SK-N-SH treated with all-trans-retinoic acid at 6 μM for 48 hours (cell line): ENCODE measurements at regions not wholly inside any gene's neighbourhood (a gene's known extent, or its start where the extent isn't known, plus 50 kb on each side); places are given as distances from the start of the nearest gene placed in this dataset.

Experiments used
- BACH2 ChIP-seq: fragments of 250-450 bp; sonication (Bioruptor Pico); IDR thresholded peaks from 2 replicates; pipeline ENCODE4 v1.9.0; 2021; ENCODE audit warnings: mild to moderate bottlenecking, borderline replicate concordance
- CSDC2 ChIP-seq: fragments of 250-450 bp; sonication (Bioruptor Pico); IDR thresholded peaks from 2 replicates; pipeline ENCODE4 v1.5.0; 2020; ENCODE audit warnings: mild to moderate bottlenecking, moderate library complexity
- ESRRG ChIP-seq: fragments of 250-450 bp; sonication (Bioruptor Pico); IDR thresholded peaks from 2 replicates; pipeline ENCODE4 v1.6.1; 2021; ENCODE audit warnings: mild to moderate bottlenecking
- ISL1 ChIP-seq: fragments of 250-450 bp; sonication (Bioruptor Pico); IDR thresholded peaks from 2 replicates; pipeline ENCODE4 v2.1.2; 2022; ENCODE audit warnings: mild to moderate bottlenecking, moderate library complexity
- RARB ChIP-seq: fragments of 250-450 bp; sonication (Bioruptor Pico); IDR thresholded peaks from 2 replicates; pipeline ENCODE4 v1.8.0; 2021; ENCODE audit warnings: mild to moderate bottlenecking, moderate library complexity
- SNAI2 ChIP-seq: fragments of 250-450 bp; sonication (Bioruptor Pico); IDR thresholded peaks from 2 replicates; pipeline ENCODE4 v1.5.0; 2020; ENCODE audit warnings: mild to moderate bottlenecking, moderate library complexity
- ZC3H10 ChIP-seq: fragments of 250-450 bp; sonication (Bioruptor Pico); IDR thresholded peaks from 2 replicates; pipeline ENCODE4 v1.5.1; 2021; ENCODE audit warnings: mild to moderate bottlenecking, moderate library complexity
- ZFP3 ChIP-seq: fragments of 250-450 bp; sonication (Bioruptor Pico); IDR thresholded peaks from 2 replicates; pipeline ENCODE4 v1.5.0; 2020; ENCODE audit warnings: mild to moderate bottlenecking, moderate library complexity
- ZFP30 ChIP-seq: fragments of 450-650 bp; formaldehyde crosslinking; IDR thresholded peaks from 2 replicates; pipeline ENCODE4 v1.5.0; 2022; ENCODE audit warnings: mild to moderate bottlenecking, moderate library complexity
- ZNF565 ChIP-seq: fragments of 450-650 bp; formaldehyde crosslinking; conservative IDR thresholded peaks from 2 replicates; pipeline ENCODE4 v1.5.0; 2020; ENCODE audit warnings: low read depth, mild to moderate bottlenecking, moderate library complexity
- ZNF70 ChIP-seq: fragments of 450-650 bp; formaldehyde crosslinking; IDR thresholded peaks from 2 replicates; pipeline ENCODE4 v1.5.0; 2020; ENCODE audit warnings: mild to moderate bottlenecking, moderate library complexity
- TF ChIP-seq, protein P1 (sequence below): fragments of 250-450 bp; sonication (Bioruptor Pico); IDR thresholded peaks from 2 replicates; pipeline ENCODE4 v1.8.0; 2020; ENCODE audit warnings: mild to moderate bottlenecking, moderate library complexity, borderline replicate concordance

DNA sequence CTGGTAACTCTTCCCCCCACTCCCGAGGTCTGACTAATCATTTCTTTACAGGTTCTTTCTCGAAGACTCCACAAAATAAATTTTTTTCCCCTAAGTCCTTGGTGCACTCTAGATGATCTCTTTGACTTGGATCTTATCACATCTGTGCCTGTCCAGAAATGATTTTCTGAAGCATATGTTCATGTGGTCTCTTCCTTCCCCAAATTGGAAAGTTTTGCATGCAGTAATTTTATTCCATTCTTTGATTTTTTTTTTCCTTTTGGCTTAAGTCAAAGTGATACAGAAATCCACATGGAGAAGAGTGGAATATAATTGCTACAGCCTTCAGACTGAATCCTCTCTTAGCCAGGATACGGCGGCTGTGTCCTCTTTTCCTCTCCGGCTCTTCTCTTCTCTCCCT lies 213.3 kb downstream of the BMP4 start:
- TF ChIP-seq, protein P1, sequence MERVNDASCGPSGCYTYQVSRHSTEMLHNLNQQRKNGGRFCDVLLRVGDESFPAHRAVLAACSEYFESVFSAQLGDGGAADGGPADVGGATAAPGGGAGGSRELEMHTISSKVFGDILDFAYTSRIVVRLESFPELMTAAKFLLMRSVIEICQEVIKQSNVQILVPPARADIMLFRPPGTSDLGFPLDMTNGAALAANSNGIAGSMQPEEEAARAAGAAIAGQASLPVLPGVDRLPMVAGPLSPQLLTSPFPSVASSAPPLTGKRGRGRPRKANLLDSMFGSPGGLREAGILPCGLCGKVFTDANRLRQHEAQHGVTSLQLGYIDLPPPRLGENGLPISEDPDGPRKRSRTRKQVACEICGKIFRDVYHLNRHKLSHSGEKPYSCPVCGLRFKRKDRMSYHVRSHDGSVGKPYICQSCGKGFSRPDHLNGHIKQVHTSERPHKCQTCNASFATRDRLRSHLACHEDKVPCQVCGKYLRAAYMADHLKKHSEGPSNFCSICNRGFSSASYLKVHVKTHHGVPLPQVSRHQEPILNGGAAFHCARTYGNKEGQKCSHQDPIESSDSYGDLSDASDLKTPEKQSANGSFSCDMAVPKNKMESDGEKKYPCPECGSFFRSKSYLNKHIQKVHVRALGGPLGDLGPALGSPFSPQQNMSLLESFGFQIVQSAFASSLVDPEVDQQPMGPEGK (CRISPR knock-in tag) = no peak
- TF ChIP-seq ISL1 (CRISPR knock-in tag) (no peak), ZNF565 (CRISPR knock-in tag) (no peak), ZFP3 (no peak), ZC3H10 (CRISPR knock-in tag) (no peak), ZFP30 (CRISPR knock-in tag) (no peak), ZNF70 (no peak), RARB (no peak), SNAI2 (no peak), BACH2 (CRISPR knock-in tag) (no peak), ESRRG (CRISPR knock-in tag) (no peak), CSDC2 (no peak)
